VCaP (cell line): ENCODE measurements at regions not wholly inside any gene's neighbourhood (a gene's known extent, or its start where the extent isn't known, plus 50 kb on each side); places are given as distances from the start of the nearest gene placed in this dataset.

Experiments used
- H3K27ac ChIP-seq: fragments of 450-650 bp; 2 replicates; pipeline ENCODE4 v1.5.1; 2017
- CTCF ChIP-seq: fragments of 450-650 bp; conservative IDR thresholded peaks from 2 replicates; pipeline ENCODE4 v1.5.1; 2017; ENCODE audit warnings: mild to moderate bottlenecking, moderate library complexity

- no peak for TF ChIP-seq CTCF
- no peak overlapping the region for H3K27ac ChIP-seq
Measured at GRCh38 chrX:13933352-13933751, 96.3 kb downstream of the GEMIN8 start.

- TF ChIP-seq CTCF = no peak
- no peak overlapping the region for H3K27ac ChIP-seq
Measured at GRCh38 chrX:13932416-13932815, 97.3 kb downstream of the GEMIN8 start.

GRCh38 chrX:13927175-13927574 lies 102.5 kb downstream of the GEMIN8 start:
- no peak for TF ChIP-seq CTCF
- no peak overlapping the region for H3K27ac ChIP-seq

GRCh38 chrX:13923845-13924244 lies 105.8 kb downstream of the GEMIN8 start:
- no peak for TF ChIP-seq CTCF
- H3K27ac ChIP-seq = no peak overlapping the region

- TF ChIP-seq CTCF = no peak
- H3K27ac ChIP-seq = no peak overlapping the region
Measured at GRCh38 chrX:13923289-13923688, 106.4 kb upstream of the GPM6B start.

- H3K27ac ChIP-seq = no peak overlapping the region
- no peak for TF ChIP-seq CTCF
Measured at GRCh38 chrX:13917507-13917906, 100.6 kb upstream of the GPM6B start.

GRCh38 chrX:13911586-13911985 lies 94.7 kb upstream of the GPM6B start:
- TF ChIP-seq CTCF = no peak
- H3K27ac ChIP-seq = no peak overlapping the region

GRCh38 chrX:13906093-13906492 lies 89.2 kb upstream of the GPM6B start:
- no peak for TF ChIP-seq CTCF
- H3K27ac ChIP-seq = no peak overlapping the region
